NCI-H146 treated with DMSO at 0.1 percent for 48 hours (cell line): ENCODE measurements at regions not wholly inside any gene's neighbourhood (a gene's known extent, or its start where the extent isn't known, plus 50 kb on each side); places are given as distances from the start of the nearest gene placed in this dataset.
A peak's percentile ranks its signal among the peaks of the same experiment; 100 is the strongest.
"Not testable (repeated sequence)": the region's sequence is repeated elsewhere in the genome, so short reads cannot be mapped to it uniquely, and the experiment has no call there.

Source experiments
- DNase-seq: peaks from one replicate; lab custom pipeline; 2025; ENCODE audit not compliant: unreplicated experiment; lab: John Stamatoyannopoulos, UW

GRCh38 chr17:13154398-13154797 lies 136.6 kb upstream of the ELAC2 start:
- DNase-seq = no peak

- DNase-seq = no peak
These were observed 135.2 kb upstream of the ELAC2 start for GRCh38 chr17:13153036-13153435.

DNA sequence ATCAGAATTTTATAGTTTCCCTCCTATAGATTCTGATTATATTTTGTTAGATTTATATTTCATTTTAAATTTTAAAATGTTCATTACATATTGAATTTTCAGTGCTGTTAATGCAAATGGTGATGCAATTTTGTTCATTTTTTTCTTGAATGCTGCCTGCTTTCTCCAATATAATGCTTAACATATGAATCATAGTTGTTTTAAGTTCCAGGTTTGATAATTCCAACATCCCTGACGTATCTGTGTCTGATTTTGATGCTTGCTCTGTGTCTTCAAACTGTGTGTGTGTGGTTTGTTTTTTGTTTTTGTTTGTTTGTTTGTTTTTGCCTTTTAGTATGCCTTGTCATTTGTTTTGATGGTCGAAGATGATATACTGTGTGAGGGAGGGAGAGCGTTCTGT lies 134.7 kb upstream of the ELAC2 start:
- DNase-seq = no peak

DNA sequence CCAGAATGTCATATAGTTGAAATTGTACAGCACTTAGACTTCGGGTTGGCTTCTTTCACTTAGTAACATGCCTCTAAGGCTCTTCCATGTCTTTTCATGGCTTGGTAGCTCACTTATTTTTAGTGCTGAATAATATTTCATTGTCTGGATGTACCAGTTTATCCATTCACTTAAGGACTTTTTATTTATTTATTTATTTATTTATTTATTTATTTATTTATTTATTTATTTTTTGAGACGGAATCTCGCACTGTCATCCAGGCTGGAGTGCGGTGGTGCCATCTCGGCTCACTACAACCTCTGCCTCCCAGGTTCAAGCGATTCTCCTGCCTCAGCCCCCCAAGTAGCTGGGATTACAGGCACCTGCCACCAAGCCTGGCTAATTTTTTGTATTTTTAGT lies 132.9 kb upstream of the ELAC2 start:
- DNase-seq = not testable (repeated sequence)

DNA sequence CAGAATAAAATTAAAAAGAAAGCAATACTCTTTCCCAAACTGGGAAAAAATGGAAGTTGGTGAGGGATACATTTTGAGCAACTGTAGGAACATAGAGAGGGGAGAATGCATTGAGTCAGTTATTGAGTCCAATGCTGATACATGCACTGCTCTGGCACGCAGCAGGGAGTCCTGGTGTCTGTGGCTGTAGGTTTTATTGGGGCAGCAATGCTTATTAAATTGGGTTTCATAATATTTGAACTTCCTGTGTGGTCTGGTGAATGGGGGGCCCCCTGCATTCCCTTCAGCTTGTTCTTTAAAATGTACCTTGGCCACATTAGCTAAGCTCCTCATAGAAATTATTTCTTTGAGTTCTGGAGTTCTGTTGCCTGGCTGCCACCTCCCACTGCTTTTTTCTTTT lies 125.2 kb upstream of the ELAC2 start:
- no peak for DNase-seq

GRCh38 chr17:13140750-13141149 lies 122.9 kb upstream of the ELAC2 start:
- peak; percentile 80 for DNase-seq

GRCh38 chr17:13135506-13135905 lies 117.7 kb upstream of the ELAC2 start:
- no peak for DNase-seq

- no peak for DNase-seq
These were observed 116.2 kb upstream of the ELAC2 start for GRCh38 chr17:13134076-13134475.

DNA sequence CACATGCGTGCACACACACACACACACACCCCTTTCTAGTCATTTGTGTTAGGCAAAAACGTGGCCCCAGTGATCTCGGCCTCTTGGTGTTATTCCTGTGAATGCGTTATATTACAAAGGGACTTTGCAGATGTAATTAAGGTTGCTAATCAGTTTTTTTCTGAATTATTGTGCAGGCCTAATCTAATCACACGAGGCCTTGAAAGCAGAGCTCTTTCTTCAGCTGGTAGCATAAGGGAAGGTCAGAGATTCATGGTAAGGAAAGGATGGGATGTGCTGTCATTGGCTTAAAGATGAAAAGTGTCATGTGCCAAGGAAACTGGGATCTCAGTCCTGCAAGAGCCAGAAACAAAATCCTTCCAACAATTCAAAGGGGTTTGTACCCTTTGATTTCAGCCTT lies 113.4 kb upstream of the ELAC2 start:
- DNase-seq = no peak

DNA sequence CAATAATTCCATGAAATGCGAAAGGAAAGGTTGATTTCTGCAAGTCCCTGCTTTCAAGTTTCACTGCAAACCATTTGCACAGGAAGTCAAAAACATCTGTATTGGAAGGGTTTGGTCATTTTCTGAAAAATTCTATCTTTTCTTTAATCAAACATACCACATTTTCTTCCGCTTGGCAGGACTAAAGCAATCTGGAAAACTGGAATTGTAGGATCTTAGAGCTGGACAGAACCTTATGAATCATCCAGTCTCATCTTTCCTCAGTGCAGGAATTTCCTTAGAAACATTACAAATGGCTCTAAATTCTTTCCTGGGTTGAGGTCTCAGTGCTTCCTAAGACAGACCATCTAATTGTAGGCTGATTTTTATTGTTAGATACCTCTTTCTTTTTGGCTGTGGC lies 111.5 kb upstream of the ELAC2 start:
- DNase-seq = no peak

- DNase-seq = no peak
These were observed 110.8 kb upstream of the ELAC2 start for GRCh38 chr17:13128676-13129075.

- DNase-seq = no peak
These were observed 110.2 kb upstream of the ELAC2 start for GRCh38 chr17:13127921-13128602.

- no peak for DNase-seq
These were observed 103.0 kb upstream of the ELAC2 start for GRCh38 chr17:13120864-13121263.

GRCh38 chr17:13118311-13118710 lies 100.5 kb upstream of the ELAC2 start:
- DNase-seq = no peak

GRCh38 chr17:13117616-13118015 lies 99.8 kb upstream of the ELAC2 start:
- no peak for DNase-seq

- DNase-seq = peak; percentile 31
These were observed 96.8 kb upstream of the ELAC2 start for GRCh38 chr17:13114601-13115031.

DNA sequence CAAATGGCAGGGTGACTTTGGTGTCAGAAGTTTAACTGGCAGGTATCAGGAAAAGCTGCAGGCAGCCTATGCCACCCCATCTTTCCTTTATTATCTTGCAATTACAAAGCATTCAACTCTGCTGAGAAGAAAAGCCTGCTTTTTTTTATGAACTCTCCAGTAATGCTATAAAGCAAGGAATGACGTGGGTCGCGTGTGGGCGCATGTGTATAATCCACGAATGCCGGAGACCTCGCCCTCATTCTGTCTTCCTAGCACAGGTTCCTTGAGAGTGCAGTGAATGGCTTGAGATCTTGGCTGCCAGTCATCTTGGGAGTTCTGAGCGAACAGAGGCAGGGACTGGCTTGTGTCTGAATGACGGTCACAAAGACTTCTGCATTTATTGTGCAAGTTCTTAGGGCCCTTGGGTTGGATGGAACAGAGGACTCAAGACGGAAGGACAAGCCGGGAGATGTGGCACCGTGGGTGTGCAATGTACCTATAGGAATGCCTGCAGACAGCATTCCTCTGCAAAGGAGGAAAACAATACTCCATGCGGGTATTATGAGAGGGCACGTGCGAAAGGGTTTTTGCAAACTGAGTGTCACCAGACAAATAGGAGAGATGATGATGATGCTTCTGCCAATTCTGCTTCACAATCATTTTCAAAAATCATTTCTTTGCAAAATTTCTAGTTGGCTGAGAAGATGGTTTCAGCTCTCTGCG lies 96.1 kb upstream of the ELAC2 start:
- DNase-seq = no peak

- DNase-seq = no peak
These were observed 89.9 kb upstream of the ELAC2 start for GRCh38 chr17:13107676-13108235.

- no peak for DNase-seq
These were observed 88.3 kb upstream of the ELAC2 start for GRCh38 chr17:13106171-13106570.

- no peak for DNase-seq
These were observed 86.7 kb upstream of the ELAC2 start for GRCh38 chr17:13104576-13104975.

DNA sequence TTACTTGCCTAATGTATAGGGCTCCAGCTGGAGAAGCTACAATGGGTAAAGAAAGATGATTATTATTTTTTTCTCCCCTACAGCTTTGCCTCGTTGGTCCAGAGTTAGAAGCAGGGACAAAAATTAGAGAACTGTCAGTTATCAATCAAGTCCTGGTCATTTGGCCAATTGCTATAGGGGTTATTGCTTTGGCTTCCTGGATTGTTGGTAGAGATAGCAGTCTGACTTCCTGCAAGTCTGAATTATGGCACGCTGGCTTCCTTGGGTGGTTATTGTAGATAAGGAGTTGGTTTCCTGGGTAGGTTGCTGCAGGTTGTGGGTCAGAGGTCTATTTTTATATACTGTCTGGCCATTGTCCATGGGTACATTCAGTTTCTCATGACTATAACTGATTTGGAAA lies 84.7 kb upstream of the ELAC2 start:
- DNase-seq = no peak

- no peak for DNase-seq
These were observed 82.1 kb upstream of the ELAC2 start for GRCh38 chr17:13099926-13100325.
